GM23338 (cell line): ENCODE measurements at regions not wholly inside any gene's neighbourhood (a gene's known extent, or its start where the extent isn't known, plus 50 kb on each side); places are given as distances from the start of the nearest gene placed in this dataset.
A peak's percentile ranks its signal among the peaks of the same experiment; 100 is the strongest.

Experiments
- ATAC-seq: fragments of 200-7000 bp; cut with Tn5 transposase; 3 replicates; pipeline ENCODE4 v1.9.1; 2020
- DNase-seq: peaks from one replicate; pipeline ENCODE4 v3.0.0-alpha.2; 2015; ENCODE audit warnings: low spot score
- H2AFZ ChIP-seq: fragments of 200-600 bp; sonication (generic); 2 replicates; pipeline ENCODE4 v1.8.0; 2016; ENCODE audit warnings: antibody characterized with exemption, mild to moderate bottlenecking, moderate library complexity
- H3F3A ChIP-seq: fragments of 200-600 bp; sonication (generic); replicated peaks from 2 replicates; pipeline ENCODE4 v1.8.0; 2017; ENCODE audit warnings: antibody characterized with exemption, mixed run types, low read depth
- H3K27ac ChIP-seq: fragments of 200-600 bp; sonication (generic); 2 replicates; pipeline ENCODE4 v1.6.1; 2016; ENCODE audit warnings: low read depth
- H3K27me3 ChIP-seq: fragments of 200-600 bp; sonication (generic); 2 replicates; pipeline ENCODE4 v1.8.0; 2016; ENCODE audit warnings: mild to moderate bottlenecking, mixed run types, moderate library complexity; ENCODE audit not compliant: insufficient read depth
- H3K36me3 ChIP-seq: fragments of 200-600 bp; sonication (generic); 2 replicates; pipeline ENCODE4 v1.8.0; 2016; ENCODE audit warnings: mild to moderate bottlenecking; ENCODE audit not compliant: insufficient read depth
- H3K4me1 ChIP-seq: fragments of 200-600 bp; sonication (generic); 2 replicates; pipeline ENCODE4 v1.8.0; 2016; ENCODE audit warnings: mild to moderate bottlenecking, moderate library complexity; ENCODE audit not compliant: insufficient read depth
- H3K4me2 ChIP-seq: fragments of 200-600 bp; sonication (generic); 2 replicates; pipeline ENCODE4 v1.7.1; 2017; ENCODE audit warnings: mixed run types
- H3K4me3 ChIP-seq: fragments of 200-600 bp; sonication (generic); 2 replicates; pipeline ENCODE4 v1.6.1; 2016; ENCODE audit warnings: mixed run types
- H3K79me2 ChIP-seq: fragments of 200-600 bp; sonication (generic); replicated peaks from 2 replicates; pipeline ENCODE4 v1.8.0; 2017; ENCODE audit warnings: mild to moderate bottlenecking; ENCODE audit not compliant: insufficient read depth
- H3K9me2 ChIP-seq: fragments of 200-600 bp; sonication (generic); 2 replicates; pipeline ENCODE4 v1.8.0; 2017; ENCODE audit not compliant: insufficient read depth
- H4K20me1 ChIP-seq: fragments of 200-600 bp; sonication (generic); replicated peaks from 2 replicates; pipeline ENCODE4 v1.8.0; 2017; ENCODE audit warnings: mild to moderate bottlenecking; ENCODE audit not compliant: insufficient read depth
- H3K27ac Mint-ChIP-seq: 2 replicates; pipeline ENCODE4 v1.8.0; 2020; ENCODE audit warnings: inconsistent platforms, mild to moderate bottlenecking, moderate library complexity, mixed read lengths
- H3K27me3 Mint-ChIP-seq: 3 replicates; pipeline ENCODE4 v1.8.0; 2022; ENCODE audit warnings: low read depth, mild to moderate bottlenecking, moderate library complexity, mixed read lengths, inconsistent platforms; ENCODE audit not compliant: insufficient read depth, poor library complexity
- H3K36me3 Mint-ChIP-seq: 3 replicates; pipeline ENCODE4 v1.8.0; 2021; ENCODE audit warnings: low read depth, mild to moderate bottlenecking, inconsistent platforms, moderate library complexity, mixed read lengths
- H3K4me1 Mint-ChIP-seq: 3 replicates; pipeline ENCODE4 v1.8.0; 2020; ENCODE audit warnings: mild to moderate bottlenecking, inconsistent platforms, mixed read lengths
- H3K4me3 Mint-ChIP-seq: 3 replicates; pipeline ENCODE4 v1.8.0; 2021; ENCODE audit warnings: moderate library complexity, mild to moderate bottlenecking, inconsistent platforms, mixed read lengths
- H3K9me3 Mint-ChIP-seq: 3 replicates; pipeline ENCODE4 v1.8.0; 2020; ENCODE audit warnings: moderate library complexity, mild to moderate bottlenecking, inconsistent platforms, mixed read lengths
- EZH2 ChIP-seq: fragments of 200-600 bp; sonication (generic); IDR thresholded peaks from one replicate; pipeline ENCODE4 v1.8.0; 2017; ENCODE audit warnings: antibody characterized with exemption, mild to moderate bottlenecking, low read depth; ENCODE audit not compliant: unreplicated experiment
- EZH2phosphoT487 ChIP-seq: fragments of 200-600 bp; sonication (generic); IDR thresholded peaks from one replicate; pipeline ENCODE4 v1.8.1; 2018; ENCODE audit warnings: antibody characterized with exemption; ENCODE audit not compliant: unreplicated experiment
- JUNB ChIP-seq: IDR thresholded peaks from one replicate; pipeline ENCODE4 v1.6.1; 2016; ENCODE audit warnings: antibody characterized with exemption; ENCODE audit not compliant: unreplicated experiment
- NANOG ChIP-seq: IDR thresholded peaks from 2 replicates; pipeline ENCODE4 v1.6.1; 2016; ENCODE audit warnings: antibody characterized with exemption, borderline replicate concordance
- POLR2AphosphoS5 ChIP-seq: IDR thresholded peaks from 2 replicates; pipeline ENCODE4 v1.6.1; 2016; ENCODE audit warnings: antibody characterized with exemption, low read depth
- REST ChIP-seq: IDR thresholded peaks from one replicate; pipeline ENCODE4 v1.6.1; 2018; ENCODE audit warnings: antibody characterized with exemption; ENCODE audit not compliant: unreplicated experiment
- ZNF114 ChIP-seq: fragments of 250-450 bp; sonication (Bioruptor Pico); IDR thresholded peaks from 2 replicates; pipeline ENCODE4 v1.5.0; 2020; ENCODE audit warnings: mild to moderate bottlenecking, moderate library complexity
- ZNF331 ChIP-seq: fragments of 250-450 bp; sonication (Bioruptor Pico); IDR thresholded peaks from 2 replicates; pipeline ENCODE4 v1.5.0; 2020; ENCODE audit warnings: low read depth, mild to moderate bottlenecking, moderate library complexity
- ZNF462 ChIP-seq: fragments of 250-450 bp; sonication (Bioruptor Pico); IDR thresholded peaks from 2 replicates; pipeline ENCODE4 v1.5.0; 2020; ENCODE audit warnings: mild to moderate bottlenecking, moderate library complexity
- TF ChIP-seq, protein P1 (sequence below), 2 experiments: fragments of 200-600 bp in 1 of 2; sonication (generic) in 1 of 2; conservative IDR thresholded peaks; 2 replicates each; pipeline versions ENCODE4 v1.5.1 to v1.6.1; 2016 to 2017; ENCODE audit warnings: antibody characterized with exemption in 2 of 2, low read depth in 2 of 2, mild to moderate bottlenecking in 2 of 2, moderate library complexity in 1 of 2

DNA sequence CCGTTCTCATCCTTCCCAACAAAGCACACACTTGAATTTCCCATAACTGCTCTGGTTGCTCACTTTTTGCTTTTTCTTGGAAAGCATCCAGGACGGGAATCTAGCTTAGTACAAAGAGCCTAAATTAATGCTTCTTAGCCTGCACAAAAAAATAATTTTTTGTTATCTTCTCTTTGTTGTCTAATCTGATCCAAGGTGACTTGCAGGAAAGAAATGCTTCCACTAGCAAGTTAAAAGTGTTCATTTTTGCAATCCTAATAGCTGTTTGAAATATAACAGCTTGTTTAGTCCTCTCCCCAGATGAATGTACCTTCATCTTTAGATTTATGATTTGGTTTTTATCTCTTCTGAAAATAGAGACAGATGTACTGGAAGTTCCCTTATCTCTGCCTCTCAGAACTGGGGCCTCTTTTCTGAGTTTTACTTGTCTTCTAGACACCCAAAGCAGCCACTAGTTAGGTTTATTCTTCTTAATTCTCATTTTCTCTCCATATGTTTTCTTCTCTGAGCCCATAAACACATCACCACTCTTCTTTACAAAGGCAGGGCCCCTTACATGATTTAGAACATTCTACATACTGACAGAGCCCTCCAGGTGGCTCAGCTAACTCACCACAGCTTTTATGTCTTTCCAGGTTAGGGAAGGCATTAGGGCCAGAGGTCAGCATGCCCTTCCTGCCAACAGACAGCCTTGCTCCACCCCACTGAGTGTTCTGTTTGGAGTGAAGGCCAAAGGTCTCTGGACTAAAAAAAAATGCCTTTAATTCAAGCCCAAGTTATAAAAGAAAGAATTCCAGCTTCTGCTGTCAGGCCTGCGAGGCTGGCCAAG, 74.7 kb upstream of the MAP4K3 start:
- Mint-ChIP-seq H3K4me3 (no peak overlapping the region), H3K9me3 (no peaks in the 10 kb centered on the region), H3K4me1 (peaks cover 43% of the 10 kb centered on the region), H3K36me3 (no peaks in the 10 kb centered on the region; the same call in 2 of the 3 replicates), H3K27me3 (peaks cover 15% of the 10 kb centered on the region), H3K27ac (no peak overlapping the region)
- H3K4me1 ChIP-seq: peaks cover 37% of the 10 kb centered on the region
- H3F3A ChIP-seq: peaks cover 7% of the 10 kb centered on the region; the same call in 1 of the 2 replicates
- no peaks in the 10 kb centered on the region for H3K79me2 ChIP-seq
- H3K4me2 ChIP-seq: no peak overlapping the region
- H3K27me3 ChIP-seq: no peaks in the 10 kb centered on the region
- DNase-seq (no peak), ATAC-seq (peak; percentile 37)
- H3K36me3 ChIP-seq: no peaks in the 10 kb centered on the region
- no peak overlapping the region for H2AFZ ChIP-seq
- H3K4me3 ChIP-seq: no peak overlapping the region
- 0 out of 2 replicates have a peak, but pooled peaks cover 5% of the 10 kb centered on the region for H3K9me2 ChIP-seq
- no peak for TF ChIP-seq JUNB
- no peak for TF ChIP-seq REST
- no peak for TF ChIP-seq ZNF331 (CRISPR knock-in tag)
- TF ChIP-seq NANOG: no peak
- TF ChIP-seq ZNF462: no peak
- TF ChIP-seq, protein P1, sequence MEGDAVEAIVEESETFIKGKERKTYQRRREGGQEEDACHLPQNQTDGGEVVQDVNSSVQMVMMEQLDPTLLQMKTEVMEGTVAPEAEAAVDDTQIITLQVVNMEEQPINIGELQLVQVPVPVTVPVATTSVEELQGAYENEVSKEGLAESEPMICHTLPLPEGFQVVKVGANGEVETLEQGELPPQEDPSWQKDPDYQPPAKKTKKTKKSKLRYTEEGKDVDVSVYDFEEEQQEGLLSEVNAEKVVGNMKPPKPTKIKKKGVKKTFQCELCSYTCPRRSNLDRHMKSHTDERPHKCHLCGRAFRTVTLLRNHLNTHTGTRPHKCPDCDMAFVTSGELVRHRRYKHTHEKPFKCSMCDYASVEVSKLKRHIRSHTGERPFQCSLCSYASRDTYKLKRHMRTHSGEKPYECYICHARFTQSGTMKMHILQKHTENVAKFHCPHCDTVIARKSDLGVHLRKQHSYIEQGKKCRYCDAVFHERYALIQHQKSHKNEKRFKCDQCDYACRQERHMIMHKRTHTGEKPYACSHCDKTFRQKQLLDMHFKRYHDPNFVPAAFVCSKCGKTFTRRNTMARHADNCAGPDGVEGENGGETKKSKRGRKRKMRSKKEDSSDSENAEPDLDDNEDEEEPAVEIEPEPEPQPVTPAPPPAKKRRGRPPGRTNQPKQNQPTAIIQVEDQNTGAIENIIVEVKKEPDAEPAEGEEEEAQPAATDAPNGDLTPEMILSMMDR (conservative IDR thresholded peaks at IDR 0.05; ENCODE audit: low read depth in 2 of 2): no peak
- no peak for TF ChIP-seq EZH2phosphoT487
- TF ChIP-seq ZNF114 (CRISPR knock-in tag): no peak
- TF ChIP-seq EZH2: no peak
- no peak for TF ChIP-seq POLR2AphosphoS5
- H3K27ac ChIP-seq: no peak overlapping the region
- H4K20me1 ChIP-seq: no peaks in the 10 kb centered on the region
